ENCODE measurements at regions not wholly inside any gene's neighbourhood (a gene's known extent, or its start where the extent isn't known, plus 50 kb on each side); places are given as distances from the start of the nearest gene placed in this dataset.

DNA sequence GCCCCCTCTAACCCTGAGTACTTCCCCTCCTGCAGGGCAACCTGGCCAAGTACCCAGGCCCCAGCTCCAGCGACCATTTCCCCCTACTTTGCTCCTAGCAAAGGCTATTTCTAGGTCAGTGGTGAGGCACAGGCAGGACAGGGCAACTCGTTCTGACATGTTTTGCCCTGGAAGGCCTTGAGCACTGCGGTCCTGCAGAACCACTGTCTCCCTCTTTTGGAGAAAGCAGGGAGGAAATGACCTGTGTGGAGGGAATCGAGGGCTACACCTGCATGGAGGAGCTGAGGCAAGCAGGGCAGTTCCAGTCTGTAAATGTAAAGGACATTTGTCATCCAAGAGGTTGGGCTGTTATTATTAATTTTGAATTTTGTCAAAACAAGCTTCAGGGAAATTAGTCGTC is 99.1 kb downstream of the PPIAL4G start:
- TF ChIP-seq, protein P1, sequence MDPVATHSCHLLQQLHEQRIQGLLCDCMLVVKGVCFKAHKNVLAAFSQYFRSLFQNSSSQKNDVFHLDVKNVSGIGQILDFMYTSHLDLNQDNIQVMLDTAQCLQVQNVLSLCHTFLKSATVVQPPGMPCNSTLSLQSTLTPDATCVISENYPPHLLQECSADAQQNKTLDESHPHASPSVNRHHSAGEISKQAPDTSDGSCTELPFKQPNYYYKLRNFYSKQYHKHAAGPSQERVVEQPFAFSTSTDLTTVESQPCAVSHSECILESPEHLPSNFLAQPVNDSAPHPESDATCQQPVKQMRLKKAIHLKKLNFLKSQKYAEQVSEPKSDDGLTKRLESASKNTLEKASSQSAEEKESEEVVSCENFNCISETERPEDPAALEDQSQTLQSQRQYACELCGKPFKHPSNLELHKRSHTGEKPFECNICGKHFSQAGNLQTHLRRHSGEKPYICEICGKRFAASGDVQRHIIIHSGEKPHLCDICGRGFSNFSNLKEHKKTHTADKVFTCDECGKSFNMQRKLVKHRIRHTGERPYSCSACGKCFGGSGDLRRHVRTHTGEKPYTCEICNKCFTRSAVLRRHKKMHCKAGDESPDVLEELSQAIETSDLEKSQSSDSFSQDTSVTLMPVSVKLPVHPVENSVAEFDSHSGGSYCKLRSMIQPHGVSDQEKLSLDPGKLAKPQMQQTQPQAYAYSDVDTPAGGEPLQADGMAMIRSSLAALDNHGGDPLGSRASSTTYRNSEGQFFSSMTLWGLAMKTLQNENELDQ (CRISPR knock-in tag; IDR thresholded peaks at IDR 0.05; ENCODE audit: borderline replicate concordance), result no peak
- no peak for TF ChIP-seq RXRA (CRISPR knock-in tag; IDR thresholded peaks at IDR 0.05)
- TF ChIP-seq, protein P2, sequence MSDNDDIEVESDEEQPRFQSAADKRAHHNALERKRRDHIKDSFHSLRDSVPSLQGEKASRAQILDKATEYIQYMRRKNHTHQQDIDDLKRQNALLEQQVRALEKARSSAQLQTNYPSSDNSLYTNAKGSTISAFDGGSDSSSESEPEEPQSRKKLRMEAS (IDR thresholded peaks at IDR 0.05), result no peak
- no peak for TF ChIP-seq SP1 (IDR thresholded peaks at IDR 0.05)
- TF ChIP-seq SP1 (CRISPR knock-in tag; IDR thresholded peaks at IDR 0.05), result no peak
- no peak for TF ChIP-seq ZSCAN29 (CRISPR knock-in tag; conservative IDR thresholded peaks at IDR 0.05)
- TF ChIP-seq, protein P3, sequence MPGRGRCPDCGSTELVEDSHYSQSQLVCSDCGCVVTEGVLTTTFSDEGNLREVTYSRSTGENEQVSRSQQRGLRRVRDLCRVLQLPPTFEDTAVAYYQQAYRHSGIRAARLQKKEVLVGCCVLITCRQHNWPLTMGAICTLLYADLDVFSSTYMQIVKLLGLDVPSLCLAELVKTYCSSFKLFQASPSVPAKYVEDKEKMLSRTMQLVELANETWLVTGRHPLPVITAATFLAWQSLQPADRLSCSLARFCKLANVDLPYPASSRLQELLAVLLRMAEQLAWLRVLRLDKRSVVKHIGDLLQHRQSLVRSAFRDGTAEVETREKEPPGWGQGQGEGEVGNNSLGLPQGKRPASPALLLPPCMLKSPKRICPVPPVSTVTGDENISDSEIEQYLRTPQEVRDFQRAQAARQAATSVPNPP (CRISPR knock-in tag; IDR thresholded peaks at IDR 0.05), result no peak
- no peak for TF ChIP-seq ZNF121 (CRISPR knock-in tag; IDR thresholded peaks at IDR 0.05)
- no peak for TF ChIP-seq SALL1 (CRISPR knock-in tag; IDR thresholded peaks at IDR 0.05)
